Right forelimb (tissue), 1 donor: ENCODE measurements at regions not wholly inside any gene's neighbourhood (a gene's known extent, or its start where the extent isn't known, plus 50 kb on each side); places are given as distances from the start of the nearest gene placed in this dataset.
"Not testable (repeated sequence)": the region's sequence is repeated elsewhere in the genome, so short reads cannot be mapped to it uniquely, and the experiment has no call there.

ENCODE experiments used
- DNase-seq: peaks from one replicate; pipeline ENCODE4 v3.0.0-alpha.2; 2018

DNA sequence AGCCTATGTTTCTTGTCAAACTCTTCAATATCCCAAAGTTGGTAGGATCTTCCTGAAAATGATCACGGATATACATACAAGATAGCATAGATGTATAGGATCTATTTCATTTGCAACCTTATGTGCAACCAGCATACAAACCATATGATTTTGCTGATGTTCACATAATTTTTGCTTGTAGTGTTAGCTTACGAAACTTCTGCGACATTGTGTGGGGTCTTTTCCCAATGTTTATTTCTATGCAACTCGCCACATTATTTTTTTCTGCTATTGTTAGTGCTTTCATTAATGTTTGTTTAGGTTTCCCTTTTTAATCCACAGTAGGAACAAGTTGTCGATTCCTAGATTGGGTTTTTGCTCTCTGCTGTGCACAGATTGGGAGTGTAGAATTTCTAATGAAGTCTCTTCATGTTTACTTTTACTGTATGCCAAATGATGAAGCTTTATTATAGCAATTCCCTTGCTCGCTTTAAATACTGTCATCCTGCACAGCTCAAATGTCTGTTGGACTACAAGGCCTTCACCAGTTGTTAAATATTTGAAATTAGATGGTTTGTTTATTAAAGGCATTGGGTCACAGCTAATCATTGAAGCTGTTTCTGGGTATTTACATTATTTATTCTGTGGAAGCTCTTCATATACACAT lies 257.6 kb upstream of the PCDH7 start:
- no peak for DNase-seq

DNA sequence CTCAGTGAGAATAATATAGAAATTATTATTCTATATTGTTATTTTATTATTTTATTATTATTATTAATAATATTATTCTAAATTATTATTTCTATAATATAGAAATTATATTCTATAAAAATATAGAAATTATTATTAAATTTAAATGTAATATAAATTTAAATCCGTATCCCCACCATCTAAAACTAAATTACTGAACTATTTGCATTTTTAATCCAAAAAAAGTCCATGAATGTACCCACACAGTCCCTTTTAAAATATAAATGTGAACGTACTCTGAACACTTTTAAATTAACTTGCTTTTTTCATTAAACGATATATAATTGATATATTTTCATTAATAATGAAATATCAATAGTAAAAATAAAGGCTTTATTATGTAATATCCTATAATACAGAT lies 248.3 kb upstream of the PCDH7 start:
- DNase-seq: no peak

DNA sequence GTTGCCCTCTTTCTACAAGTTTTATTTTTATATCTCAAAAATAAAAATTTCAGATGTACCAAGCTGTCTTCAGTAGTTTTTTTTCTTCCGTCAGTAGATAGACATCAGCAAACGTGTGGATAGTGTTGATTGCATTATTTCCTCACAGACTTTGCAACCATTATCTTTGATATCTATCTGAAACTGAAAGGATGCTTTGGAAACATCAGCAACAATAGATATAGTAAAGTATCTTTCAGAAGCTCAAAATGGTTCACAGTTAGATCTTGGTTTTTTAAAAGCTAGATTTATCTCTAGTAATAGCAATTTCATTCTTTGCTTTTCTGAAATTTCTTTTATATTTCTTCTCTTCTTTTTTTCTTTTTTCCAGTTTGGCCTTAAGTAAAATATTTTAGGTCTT lies 246.9 kb upstream of the PCDH7 start:
- no peak for DNase-seq

DNA sequence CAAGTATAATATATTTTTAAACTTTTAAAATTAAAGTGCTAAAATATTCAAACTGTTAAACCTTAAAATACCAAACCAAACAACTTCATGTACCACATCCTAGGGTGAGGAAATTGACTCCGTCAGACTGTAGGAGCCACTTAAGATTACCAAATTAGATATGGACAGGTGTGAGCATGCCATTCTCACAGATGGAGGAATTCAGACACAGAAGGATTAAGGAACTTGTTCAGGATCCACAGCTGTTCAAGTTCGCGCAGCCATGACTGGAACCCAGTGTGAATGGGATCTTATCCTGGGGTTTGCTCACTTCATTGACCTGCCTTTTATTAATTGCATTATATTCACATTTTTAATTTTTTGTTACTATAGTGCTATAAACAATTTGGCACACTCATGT lies 224.9 kb upstream of the PCDH7 start:
- no peak for DNase-seq

DNA sequence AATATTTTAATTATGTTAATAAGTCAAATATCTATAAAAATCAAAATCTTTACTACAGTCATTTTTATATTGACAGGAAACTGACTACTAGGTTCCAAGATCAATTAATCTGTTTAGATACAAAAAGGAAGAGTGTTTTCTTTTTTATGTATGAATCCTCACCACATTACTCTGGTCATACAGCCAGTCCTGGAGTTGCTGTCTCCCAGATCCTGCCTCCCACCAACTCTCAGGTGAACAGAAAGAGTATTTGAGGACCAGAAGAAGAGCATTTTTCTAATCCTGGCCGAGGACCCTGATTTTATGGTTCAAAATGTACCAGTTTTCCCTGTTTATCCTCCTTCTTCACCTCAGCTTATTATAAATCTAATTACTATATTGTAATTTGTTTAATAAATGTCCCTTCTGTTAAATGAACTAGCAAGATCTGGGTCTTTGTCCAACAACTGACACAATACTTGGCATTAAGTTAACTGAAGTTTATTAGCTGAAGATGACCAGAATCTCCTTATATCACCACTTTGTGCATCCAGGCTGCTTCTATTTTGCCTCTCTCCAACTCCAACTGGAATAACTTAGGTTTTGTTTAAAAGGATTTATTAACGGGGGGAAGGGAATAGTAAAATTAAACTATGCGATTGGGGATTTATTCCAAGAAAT lies 224.4 kb upstream of the PCDH7 start:
- DNase-seq: no peak

DNA sequence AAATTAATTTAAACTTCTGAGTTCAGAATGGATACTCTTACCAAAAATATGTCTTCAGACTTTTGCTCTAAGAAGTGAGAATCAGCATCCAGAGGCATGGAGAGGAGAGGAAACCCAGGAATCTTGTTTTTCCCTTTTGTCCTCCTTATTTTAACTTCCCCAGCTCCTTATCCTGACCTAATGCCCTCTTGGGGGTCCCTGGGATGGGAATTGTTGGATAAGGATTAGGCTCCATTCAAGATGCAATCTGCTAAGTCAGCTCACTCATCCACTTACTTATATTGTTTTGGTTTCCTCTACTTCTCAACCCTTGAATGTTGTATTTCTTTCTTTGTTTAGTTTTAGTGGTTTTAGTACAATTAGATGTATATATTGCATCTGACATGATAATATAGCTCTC lies 208.4 kb upstream of the PCDH7 start:
- no peak for DNase-seq

DNA sequence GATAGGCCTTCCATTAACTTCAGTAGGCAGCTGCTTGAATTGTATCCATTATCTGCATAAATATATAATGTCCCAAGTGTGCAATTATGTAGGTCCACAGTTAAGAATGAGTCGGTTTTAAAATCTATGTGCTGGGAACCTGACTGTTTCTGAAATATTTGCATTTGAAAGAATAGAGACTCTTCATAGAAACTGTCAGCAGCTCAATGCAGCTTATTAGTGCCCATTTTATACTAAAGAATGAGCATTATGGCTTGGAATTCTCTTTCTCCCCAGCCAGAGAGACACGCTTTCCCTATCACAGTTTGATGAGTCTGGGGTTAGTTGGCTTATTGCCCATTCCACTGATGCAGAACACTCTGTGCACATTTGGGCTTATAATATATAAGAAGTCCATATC lies 202.0 kb upstream of the PCDH7 start:
- DNase-seq: no peak

DNA sequence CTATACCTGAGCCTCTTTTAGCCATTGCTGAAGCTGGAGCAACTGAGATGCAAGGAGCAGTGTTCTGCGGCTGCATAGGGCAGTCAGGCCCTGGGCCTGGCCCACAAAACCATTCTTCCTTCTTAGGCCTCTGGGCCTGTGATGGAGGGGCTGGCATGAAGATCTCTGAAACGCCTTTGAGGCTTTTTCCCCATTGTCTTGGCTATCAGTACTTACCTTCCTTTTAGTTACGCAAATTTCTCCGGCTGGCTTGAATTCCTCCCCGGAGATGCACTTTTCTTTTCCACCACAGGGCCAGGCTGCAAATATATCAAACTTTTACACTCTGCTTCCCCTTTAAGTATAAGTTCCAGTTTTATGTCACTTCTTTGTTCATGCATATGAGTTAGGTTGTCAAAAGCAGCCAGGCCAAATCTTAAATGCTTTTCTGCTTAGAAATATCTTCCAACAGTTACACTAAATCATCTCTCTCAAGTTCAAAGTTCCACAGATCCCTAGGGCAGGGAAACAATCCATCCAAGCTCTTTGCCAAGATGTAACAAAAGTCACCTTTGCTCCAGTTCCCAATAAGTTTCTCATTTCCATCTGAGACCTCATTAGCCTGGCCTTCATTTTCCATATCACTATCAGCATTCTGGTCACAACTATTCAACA lies 194.4 kb upstream of the PCDH7 start:
- no peak for DNase-seq

DNA sequence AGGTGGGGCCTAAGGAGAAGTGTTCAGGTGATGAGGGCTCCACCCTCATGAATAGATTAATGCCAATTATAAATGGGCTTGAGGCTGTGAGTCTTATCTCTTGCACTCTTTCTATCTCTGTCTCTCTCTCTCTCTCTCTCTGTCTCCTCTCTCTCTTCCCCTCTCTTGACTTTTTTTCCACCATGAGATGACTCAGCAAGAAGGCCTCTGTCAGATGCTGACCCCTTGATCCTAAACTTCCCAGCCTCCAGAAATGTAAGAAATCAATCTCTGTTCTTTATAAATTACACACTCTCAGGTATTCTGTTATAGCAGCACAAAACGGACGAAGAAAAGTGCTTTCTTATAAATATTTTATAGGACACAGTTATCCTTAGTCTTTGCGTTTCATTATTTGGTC lies 184.9 kb upstream of the PCDH7 start:
- no peak for DNase-seq

DNA sequence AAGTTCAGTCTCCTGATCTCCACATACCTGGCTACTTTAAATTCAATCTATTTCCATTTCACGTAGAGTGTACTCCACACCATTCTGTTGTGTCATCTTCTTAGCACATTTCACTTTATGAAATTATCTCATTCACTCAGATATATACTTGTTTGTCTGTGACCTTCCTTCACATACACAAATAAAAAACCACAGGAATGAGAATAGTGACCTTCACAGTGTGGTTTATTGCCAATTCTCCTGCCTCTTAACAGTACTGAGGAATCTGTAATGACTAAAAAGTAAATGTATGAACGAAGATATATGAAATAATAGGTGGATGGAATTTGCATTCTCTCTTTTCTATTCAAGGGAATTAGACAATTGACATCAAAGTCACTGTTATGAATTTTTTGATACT lies 183.9 kb upstream of the PCDH7 start:
- DNase-seq: no peak

DNA sequence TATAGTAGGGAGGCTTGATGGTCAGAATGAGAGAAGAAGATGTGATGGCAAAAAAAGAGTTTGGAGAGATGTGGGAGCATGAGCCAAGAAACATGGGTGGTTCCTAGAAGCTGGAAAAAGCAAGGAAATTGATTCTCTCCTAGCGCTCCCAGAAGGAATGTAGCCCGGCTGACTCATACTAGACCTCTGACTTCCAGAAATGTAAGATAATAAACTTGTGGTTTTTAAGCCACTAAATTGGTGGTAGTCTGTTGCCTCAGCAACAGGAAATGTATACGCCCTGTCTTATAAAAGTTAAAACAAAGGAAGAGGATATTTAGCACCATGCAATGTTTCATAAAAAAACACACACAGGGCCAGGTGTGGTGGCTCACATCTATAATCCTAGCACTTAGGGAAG lies 182.7 kb upstream of the PCDH7 start:
- DNase-seq: no peak

DNA sequence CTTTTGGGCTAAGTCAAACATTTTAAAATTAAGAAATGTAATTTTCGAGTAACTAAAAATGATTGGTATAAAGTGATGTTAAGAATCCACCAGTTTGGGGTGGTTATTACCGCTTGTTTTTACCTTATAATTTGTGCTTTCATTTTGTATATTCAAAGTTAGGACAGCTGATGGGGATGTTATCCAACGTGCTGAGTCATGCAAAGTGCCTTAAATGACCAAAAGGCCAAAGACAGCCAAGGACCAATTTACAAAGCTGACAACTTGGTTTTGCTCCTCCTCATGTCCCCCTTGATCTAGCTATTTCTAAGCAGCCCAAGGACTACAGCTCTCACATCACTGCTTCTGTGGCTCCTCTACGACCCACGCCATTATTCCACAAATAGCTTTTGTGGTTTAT lies 181.4 kb upstream of the PCDH7 start:
- no peak for DNase-seq

DNA sequence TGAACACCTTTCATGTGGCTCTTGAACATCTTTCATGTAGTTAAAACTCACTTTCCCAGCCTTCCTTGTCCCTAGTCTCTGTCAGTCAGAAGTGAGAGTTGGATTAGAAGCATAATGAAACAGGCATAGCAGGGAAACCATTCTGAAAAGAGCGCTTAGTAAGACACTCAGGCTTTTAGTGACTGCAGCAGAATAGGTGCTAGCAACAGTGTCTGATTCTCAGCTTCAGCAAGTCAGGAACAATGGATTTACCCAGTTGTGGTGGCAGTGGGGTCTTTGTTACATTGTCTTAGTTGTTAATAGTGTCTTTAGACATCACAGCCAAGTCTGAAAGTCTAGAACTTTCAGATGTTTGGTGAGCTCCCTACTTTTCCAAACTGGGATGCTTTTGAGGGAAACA lies 177.1 kb upstream of the PCDH7 start:
- DNase-seq: no peak

DNA sequence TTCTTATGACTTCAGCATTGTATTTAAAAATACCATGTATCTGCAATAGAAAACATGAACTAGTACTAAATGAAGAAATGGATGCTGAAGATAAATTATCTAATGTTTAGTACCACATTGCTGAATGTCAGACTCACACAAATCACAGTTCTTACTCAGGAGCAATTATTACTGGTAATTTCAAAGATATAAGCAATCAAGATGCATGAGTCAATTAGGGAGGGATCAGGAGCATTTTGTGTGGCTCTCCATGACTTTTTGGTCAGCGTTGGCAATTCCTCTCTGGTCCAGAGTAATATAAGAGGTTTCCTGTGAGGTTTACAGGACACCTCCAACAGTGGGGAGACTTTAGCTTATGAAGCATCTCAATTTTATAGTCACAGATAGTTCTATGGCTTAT lies 167.0 kb upstream of the PCDH7 start:
- no peak for DNase-seq

DNA sequence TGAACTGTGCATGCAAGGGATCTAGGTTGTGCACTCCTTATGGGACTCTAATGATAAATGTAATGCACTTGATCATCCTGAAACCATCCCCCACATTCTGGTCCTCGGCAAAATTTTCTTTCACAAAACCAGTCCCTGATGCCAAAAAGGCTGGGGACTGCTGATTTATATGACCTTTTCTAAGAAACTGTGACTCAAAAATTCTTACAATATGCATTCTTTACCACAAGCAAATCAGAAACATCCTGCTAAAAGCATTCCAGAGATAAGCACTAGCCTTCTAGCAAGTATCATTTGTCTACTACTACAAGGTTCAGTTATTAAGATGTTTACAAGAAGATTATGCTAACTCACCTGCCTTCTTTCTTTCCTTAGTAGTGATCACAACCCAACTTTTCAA lies 166.5 kb upstream of the PCDH7 start:
- DNase-seq: no peak

DNA sequence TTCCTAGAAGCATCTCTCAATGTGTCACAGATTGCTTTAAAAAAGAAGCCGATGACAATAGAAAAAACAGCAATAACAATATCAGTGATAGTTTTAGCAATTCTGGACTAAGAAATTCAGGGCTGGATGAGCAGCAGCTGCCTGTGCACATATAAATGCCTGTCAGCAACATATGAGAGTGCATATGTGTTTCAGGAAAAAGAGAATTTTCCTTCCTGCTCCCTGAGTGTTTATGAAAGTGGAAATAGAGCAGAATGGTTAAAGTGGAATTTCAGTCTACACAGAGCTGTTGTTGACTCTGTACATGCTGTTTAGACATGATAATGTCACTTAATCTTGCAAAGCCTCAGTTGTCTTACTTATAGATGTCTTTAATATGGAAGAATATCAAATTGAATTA lies 164.4 kb upstream of the PCDH7 start:
- no peak for DNase-seq

DNA sequence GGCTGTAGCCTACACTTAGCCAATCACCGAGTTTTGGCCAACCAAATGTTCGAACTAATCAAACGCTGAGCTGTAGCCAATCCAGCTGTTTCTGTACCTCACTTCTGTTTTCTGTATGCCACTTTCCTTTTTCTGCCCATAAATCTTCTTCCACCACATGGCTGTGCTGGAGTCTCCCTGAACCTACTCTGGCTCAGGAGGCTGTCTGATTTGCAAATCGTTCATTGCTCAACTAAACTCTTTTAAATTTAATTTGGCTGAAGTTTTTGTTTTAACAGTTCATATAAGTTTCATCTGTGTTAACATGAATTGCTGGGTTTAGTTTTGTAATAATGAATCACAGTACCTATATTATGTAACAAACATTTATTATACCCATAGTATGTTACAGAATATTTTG lies 160.7 kb upstream of the PCDH7 start:
- DNase-seq: no peak

DNA sequence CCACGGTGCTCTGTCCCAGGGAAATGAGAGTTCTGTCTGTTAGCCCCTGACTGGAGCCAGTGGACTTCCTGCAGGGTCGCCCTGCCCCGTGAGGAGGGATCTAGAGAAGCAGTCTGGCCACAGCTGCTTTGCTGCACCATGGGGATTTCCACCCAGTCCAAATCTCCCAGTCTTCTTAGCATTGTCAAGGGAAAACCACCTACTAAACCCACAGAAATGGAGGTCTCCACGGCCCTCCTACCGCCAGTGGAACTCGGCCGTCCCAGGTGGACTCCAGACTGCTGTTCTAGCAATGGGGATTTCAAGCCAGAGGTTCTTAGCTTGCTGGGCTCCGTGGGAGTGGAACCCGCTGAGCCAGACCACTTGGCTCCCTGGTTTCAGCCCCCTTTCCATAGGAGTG lies 133.3 kb upstream of the PCDH7 start:
- DNase-seq: no peak

DNA sequence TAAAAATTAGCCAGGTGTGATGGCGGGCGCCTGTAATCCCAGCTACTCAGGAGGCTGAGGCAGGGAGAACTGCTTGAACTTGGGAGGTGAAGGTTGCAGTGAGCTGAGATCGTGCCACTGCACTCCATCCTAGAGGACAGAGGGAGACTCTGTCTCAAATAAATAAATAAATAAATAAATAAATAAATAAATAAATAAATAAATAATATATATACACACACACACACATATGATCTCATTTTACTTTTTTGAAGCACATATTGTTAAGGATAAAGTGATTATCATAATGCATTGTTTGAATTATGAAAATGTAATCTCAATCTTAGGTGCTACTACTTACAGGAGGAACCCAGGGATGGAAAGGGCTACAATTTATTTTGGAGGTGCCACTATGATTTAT lies 130.5 kb upstream of the PCDH7 start:
- not testable (repeated sequence) for DNase-seq

DNA sequence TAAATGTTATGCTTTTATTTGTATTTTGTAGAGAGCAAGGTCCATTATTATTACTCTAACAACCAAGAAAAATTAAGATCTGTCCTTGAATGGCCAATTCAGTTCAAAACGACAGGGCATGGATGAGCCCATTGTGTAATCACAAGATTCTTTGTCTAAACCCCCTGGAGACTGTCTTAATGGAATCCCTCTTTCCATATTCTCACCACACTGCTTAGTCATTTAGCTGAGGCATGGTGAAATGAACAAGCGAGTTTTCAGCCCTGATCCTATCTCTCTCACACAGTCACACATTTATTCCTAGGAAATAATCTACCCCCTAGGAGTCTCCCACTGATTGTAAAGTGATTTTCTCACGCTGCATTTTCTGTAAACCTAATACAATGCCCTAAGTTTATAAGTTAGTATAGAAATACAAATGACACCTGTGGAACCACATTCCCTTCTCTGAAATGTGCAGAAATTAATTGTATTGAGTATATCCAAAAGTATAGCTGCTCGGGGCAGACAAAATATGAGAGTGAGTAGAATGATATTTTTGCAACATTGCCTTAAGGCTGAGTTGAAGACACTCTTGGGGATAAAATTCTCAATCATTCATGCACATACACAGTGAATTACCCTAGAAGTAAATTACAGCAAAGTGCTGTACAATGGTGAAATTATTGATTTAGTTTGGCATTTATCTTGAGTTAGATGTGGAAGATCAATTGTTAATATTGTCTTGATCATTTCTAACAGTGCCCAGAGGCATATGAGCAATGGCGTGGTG lies 119.7 kb upstream of the PCDH7 start:
- no peak for DNase-seq

DNA sequence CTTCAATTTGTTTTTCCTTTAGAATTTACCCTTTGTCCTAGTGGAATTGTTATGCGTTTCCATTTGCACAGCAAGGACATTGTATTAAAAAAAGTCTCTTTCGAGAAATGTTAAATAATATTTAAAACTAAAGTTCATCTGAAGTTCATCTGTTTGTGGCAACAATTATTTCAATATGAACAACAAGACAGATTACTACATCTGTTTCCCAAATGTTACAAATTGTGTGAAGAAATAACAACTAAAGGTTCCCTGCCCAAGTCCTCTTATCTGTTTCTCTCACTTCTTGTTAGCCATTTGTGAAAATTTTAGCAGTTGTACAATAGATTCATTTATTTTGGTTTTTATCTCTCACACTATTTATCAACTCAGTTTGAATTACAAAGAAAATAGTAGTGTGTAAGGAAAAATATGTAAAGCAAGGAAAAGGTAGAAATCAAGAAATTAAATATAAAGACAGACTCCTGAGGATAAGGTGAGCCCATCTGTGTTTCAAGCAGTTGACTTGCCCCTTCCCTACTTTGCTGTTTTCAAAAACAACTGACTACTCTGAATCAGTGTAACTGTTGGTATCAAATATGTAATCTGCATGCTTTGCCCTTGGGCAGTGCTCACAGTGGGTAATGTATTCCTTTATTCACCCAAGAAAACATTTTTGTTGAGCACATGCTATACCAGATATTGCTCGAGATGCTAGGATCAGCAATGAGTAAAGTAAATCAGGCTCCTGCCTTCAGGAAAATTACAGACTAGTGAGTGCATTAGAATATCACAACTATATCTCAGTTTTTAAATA lies 118.9 kb upstream of the PCDH7 start:
- no peak for DNase-seq

DNA sequence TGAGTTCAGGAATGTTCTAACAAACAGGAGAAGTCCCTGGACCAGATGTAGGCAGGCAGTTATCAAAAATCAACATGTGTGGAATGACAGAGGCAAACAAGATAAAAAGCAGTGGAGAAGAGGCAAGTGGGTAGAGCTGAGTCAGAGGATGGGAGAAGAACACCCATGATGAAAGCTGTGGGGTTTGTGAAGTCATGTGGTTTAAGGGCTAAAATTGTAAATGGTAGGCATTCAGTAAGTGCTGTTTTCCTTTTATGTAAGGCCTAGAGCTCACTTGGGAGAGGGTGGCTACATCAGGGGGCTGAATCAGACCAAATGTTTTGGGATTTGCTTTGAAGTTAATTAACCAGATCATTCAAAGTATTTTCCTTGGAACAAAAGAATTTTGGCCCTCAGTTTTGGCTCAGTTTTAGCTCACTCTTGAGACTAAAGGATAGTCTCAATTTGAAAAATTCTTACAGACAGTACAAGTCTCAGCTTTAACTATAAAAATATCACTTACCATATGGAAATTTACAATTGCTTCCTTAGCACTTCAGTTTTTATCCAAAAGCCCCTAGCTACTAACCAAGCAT lies 114.5 kb upstream of the PCDH7 start:
- DNase-seq: no peak

DNA sequence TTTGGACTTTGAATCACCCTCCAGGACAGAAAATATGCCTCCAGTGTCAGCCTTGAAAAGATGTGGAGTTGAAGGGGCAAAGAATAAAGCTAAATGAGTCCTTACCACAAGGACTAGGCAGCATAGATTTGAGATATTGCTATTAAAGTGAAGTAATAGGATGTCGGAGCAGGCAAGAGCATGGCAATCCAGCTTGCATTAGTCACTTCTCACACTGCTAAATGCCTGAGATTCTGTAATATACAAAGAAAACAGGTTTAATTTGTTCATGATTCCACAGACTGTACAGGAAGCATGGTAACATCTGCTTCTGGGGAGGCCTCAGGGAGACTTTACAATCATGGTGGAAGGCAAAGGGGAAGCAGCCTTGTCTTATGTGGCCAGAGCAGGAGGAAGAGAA lies 109.8 kb upstream of the PCDH7 start:
- no peak for DNase-seq
